HG02642 (cell line): ENCODE measurements at regions not wholly inside any gene's neighbourhood (a gene's known extent, or its start where the extent isn't known, plus 50 kb on each side); places are given as distances from the start of the nearest gene placed in this dataset.
"Not testable (repeated sequence)": the region's sequence is repeated elsewhere in the genome, so short reads cannot be mapped to it uniquely, and the experiment has no call there.

Experiments
- ATAC-seq: cut with Tn5 transposase; IDR thresholded peaks from one replicate; pipeline ENCODE4 v1.9.1; 2021; ENCODE audit warnings: mild to moderate bottlenecking; ENCODE audit not compliant: unreplicated experiment, poor library complexity

DNA sequence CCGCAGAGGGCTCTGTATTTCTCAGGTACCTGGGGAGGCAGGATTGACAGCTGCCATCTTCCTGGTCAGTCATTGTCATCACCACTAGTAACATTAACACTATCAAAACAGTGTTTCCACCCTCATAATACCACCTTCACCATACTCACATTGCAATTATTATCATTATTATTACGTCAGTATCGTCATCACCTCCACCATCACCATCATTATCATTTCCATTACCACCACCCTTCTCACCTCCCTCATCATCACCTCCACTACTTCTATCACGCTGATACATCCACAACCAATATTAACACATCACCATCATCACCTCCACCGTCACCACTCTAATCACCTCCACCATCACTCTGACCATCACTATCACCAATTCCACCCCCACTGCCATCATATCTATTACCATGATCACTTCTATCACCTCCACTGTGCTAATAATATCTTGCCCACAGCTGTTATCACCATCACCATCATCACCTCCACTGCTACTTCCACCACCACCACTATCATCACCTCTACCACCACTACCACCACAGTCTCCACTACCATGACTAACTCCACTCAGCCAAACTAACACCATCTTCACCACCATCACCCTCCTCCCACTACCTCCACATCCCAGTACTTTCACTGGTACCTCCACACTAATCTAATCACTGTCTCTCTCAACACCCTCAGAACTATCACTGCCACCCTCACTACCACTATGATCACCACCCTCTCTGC, 196.4 kb downstream of the RPS24 start:
- ATAC-seq, result no peak

DNA sequence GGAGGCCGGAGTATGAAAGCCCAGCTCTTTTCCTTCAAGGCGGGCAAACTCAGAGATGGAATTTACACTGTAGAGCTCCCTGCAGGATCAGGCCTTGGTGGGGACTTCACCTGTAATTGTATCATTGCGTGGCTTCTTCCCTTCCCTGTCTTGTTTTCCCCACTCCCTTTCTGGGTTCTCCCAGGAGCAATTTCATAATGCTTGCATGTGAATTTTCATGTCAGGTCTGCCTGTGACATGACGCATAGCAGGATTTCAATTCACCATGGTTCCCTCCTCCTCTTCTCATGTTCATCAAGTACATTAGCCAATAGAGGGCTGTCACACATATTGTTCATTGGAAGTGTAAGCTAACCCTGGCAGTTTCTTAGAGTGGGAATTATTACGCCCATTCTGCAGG, 197.7 kb downstream of the RPS24 start:
- no peak for ATAC-seq

DNA sequence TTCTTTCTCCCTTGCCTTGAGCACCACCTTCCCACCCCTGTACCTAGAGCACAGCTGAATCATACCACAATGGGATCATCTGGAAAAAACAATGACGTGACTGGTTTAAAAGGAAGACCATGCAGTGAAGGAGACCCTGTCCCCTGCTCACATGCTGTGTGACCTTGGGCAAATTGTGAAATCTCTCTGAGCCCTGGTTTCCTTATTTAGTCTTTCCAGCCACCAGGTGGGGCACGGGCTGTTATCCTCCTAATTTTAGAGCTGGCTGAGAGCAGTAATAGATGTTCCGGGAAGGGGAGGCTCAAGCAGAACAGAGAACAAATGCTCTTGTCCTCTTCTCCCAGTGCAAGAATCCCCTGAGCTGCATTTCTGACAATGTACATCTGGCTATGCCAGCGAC, 198.3 kb downstream of the RPS24 start:
- ATAC-seq, result no peak

GRCh38 chr10:78236416-78237015, 202.9 kb downstream of the RPS24 start:
- no peak for ATAC-seq

DNA sequence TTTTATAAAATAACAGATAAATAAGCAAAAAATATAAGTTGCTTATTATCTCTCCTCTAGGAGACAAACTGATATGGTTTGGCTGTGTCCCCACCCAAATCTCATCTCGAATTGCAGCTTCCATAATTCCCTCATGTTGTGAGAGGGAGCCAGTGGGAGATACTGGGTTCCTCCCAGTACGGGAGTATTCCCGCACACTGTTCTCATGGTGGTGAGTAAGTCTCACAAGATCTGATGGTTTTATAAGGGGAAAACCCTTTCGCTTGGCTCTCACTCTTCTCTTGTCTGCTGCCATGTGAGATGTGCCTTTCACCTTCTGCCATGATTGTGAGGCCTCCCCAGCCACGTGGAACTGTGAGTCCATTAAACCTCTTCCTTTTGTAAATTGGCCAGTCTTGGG, 204.3 kb downstream of the RPS24 start:
- ATAC-seq, result not testable (repeated sequence)

DNA sequence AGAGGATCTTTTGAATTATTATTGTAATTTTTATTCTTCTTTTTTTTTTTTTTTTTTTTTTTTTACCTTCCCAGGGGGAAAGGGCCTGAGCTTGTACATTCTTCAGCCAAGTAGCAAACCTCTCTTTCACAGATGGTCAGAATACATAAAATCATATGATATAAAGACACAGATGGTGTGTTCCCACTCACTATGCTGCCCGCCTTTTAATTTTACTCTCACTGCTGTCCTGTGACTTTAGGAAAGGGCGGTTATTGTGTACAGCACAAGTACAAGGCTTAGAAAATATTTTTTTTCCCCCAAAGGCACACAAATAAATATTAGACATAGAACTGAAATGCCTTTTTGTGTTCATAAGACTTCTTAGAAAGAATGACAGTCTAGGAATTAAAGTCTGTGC, 213.6 kb downstream of the RPS24 start:
- no peak for ATAC-seq

DNA sequence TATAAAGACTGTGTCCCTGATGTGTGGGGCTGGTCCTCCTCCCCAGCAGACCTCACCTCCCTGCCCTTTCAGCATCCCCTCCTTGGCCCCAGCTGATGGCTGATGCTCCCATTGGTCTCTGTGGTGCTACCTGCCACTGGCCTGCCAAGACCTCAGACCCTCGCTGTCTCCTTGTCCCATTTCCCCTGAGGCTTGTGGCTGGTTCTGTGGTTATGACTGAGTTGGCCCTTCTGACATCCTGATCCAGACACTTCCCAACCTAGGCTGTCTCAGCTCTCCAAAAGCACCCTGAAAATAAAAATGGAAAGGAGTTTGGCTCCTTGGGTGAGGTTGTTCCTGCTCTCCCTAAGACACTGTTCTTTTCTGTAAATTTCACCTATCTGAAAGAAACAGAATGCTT, 214.2 kb downstream of the RPS24 start:
- no peak for ATAC-seq

GRCh38 chr10:78248651-78249464, 215.2 kb downstream of the RPS24 start:
- ATAC-seq, result no peak

DNA sequence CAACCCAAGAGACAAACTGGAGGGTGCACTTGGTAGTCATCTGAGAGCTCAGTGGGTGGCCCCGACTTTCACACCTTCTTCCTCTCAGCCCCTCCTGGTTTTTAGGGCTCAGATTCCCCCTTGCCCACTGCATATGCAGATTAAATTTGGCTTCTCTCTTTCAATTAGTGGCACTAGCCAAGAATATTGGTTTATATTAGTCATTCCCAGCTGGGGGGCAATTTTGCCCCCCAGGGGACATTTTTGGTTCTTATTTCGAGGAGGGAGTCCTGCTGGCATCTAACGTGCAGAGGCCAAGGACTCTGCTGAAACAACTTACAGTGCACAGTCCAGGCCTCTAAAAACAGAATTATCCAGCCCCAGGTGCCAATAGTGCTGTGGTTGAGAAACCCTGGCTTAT, 216.0 kb downstream of the RPS24 start:
- no peak for ATAC-seq

DNA sequence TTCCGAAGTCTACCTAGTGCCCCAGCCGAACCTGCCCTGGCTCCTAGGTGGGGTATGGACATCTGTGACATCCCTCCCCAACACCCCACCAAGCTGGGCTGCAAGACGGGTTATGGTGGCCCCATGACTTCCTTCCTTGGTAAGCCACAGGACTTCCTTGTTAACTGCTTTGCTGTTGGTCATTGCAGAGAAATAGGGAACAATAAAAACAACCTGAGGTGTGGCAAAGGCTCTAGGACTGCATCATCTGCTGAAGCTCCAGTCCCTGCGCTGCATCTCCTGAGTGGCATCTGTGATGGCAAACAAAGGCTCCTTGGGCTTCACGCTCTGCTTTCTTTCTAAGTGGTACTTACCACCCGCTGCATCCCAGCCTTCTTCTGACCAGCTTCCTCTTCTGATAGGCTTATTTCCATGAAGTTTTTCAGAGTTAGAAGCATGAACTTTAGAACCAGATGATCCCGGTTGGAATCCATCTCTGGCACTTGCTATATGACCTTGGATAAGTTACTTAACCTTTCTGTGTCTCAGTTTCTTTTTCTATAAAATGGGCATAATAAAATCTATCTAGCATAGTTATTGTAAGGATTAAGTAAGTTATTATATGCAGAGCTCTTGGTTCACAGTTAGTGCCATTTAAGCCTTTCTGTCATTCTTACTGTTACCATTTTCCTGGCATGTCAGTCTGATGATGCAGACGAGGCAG, 216.8 kb downstream of the RPS24 start:
- ATAC-seq, result no peak

- ATAC-seq, result no peak
Observed at GRCh38 chr10:78251016-78251385, 217.3 kb downstream of the RPS24 start.

DNA sequence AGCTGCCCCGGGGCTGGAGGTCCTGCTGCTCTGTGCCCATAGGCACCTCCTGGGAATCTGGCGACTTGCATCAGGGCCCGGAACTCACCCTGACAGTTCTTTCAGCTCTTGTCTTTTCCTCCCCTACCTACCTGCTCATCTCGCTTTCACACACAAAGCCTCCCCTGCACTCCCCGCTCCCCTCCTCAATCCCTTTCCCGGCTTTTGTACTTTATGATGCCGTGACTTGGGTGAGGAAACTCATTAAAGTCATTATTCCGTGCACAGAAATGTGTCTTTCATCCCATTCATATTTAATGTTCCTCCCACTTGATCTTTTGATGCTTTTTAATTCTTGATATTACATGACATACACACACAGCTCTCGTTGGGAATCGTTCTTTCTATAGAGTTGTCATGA, 218.6 kb downstream of the RPS24 start:
- no peak for ATAC-seq

DNA sequence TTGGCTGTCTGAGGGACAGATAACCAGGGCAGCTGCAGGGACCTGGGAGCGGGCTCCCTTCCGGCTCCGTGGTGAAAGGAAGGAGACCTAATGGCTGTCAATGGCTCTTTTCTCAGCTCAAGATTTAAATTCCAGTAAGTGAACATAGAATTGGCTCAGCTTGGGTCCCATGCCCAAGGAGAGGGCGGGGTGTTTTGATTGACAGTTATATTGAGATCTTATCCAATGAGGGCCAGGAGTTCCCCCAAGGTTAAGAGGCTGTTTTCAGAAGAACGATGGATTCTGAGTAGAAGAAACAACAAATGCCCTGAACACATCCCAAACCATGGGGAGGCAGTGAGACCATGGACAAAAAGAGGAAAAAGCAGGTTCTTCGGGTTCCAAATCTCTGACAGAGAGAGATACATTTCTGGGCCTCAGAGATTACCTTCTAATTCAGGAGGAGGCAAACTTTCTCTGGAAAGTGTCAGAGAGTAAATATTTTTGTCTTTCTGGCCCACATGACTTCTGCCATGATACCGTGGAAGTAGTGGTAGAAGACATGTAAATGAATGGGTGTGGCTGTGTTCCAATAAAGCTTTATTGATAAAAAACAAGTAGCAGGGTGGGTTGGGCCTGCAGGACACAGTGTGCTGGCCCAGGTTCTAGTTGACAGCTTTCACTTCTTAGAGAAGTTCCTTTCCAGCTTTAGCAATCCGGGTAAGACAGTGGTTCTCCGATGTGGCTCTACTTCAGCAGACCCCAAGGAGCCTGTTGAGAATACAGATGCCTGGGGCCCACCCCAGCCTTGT, 219.6 kb downstream of the RPS24 start:
- no peak for ATAC-seq

GRCh38 chr10:78254013-78254412, 220.3 kb downstream of the RPS24 start:
- ATAC-seq, result no peak

GRCh38 chr10:78255214-78255613, 221.6 kb downstream of the RPS24 start:
- ATAC-seq, result no peak

- no peak for ATAC-seq
Observed at GRCh38 chr10:78255796-78256638, 222.4 kb downstream of the RPS24 start.

- ATAC-seq, result no peak
Observed at GRCh38 chr10:78258323-78259030, 224.8 kb downstream of the RPS24 start.

DNA sequence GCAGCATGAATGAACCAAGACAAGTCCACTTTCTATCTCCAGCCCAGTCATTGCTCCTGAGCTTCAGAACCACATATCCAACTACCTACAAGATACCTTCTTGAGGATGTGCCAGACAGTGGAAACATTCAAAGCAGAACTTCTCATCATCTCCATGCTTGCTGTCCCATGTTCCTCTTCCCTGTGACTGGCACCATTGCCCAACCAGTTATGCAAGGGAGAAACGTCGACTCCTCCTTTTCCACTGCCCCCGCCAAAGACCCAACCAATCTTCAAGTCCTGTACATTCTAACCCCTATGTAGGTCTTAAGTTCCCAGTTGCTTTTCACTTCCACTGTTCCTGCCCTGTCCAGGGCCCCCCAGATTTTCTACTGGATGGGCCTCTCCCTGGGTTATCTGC, 225.7 kb downstream of the RPS24 start:
- no peak for ATAC-seq

- no peak for ATAC-seq
Observed at GRCh38 chr10:78260141-78260540, 226.5 kb downstream of the RPS24 start.
